Liver (tissue), 3 donors: ENCODE measurements at regions not wholly inside any gene's neighbourhood (a gene's known extent, or its start where the extent isn't known, plus 50 kb on each side); places are given as distances from the start of the nearest gene placed in this dataset.

ENCODE experiments used
- EGR1 ChIP-seq, 2 donors: IDR thresholded peaks; 2 replicates each; pipeline ENCODE4 v1.6.1; 2016 to 2018; ENCODE audit warnings: antibody characterized with exemption in 2 of 2, low read depth in 2 of 2
- SP1 ChIP-seq: IDR thresholded peaks from 2 replicates; pipeline ENCODE4 v1.6.1; 2018; ENCODE audit warnings: antibody characterized with exemption, mild to moderate bottlenecking
- TAF1 ChIP-seq: conservative IDR thresholded peaks from 2 replicates; pipeline ENCODE4 v1.6.1; 2016; ENCODE audit warnings: antibody characterized with exemption, mild to moderate bottlenecking
- TF ChIP-seq, protein P1 (sequence below): fragments of 150-350 bp; IDR thresholded peaks from 2 replicates; pipeline ENCODE4 v1.5.1; 2017; ENCODE audit warnings: improper control_type of control experiment, low read depth, low read length; ENCODE audit not compliant: missing input control
- TF ChIP-seq, protein P2 (sequence below): IDR thresholded peaks from 2 replicates; pipeline ENCODE4 v1.6.1; 2016; ENCODE audit warnings: antibody characterized with exemption
- TF ChIP-seq, protein P3 (sequence below): IDR thresholded peaks from 2 replicates; pipeline ENCODE4 v1.6.1; 2016; ENCODE audit warnings: antibody characterized with exemption, mild to moderate bottlenecking
- donor health status: healthy.
- donor health status: healthy.

DNA sequence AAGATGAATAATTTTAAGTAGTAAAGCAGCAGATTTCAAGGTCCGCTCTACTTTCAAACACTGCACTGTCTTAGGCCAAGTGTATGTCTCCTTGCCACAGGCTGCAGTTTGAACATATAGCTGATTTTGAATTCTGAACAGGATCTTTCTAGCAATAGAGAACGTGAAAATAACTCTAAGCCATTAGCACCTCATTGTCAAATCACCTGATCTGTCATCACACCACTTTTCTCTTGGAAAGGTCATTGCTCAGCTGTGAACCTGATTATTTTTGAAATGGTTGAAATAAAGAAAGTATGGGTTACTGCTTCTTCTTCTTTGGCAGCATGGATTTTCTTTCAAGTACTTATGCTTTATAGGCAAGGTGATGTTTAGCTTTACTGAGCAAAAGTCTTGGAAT lies 357.0 kb upstream of the RORB start:
- TF ChIP-seq, protein P1, sequence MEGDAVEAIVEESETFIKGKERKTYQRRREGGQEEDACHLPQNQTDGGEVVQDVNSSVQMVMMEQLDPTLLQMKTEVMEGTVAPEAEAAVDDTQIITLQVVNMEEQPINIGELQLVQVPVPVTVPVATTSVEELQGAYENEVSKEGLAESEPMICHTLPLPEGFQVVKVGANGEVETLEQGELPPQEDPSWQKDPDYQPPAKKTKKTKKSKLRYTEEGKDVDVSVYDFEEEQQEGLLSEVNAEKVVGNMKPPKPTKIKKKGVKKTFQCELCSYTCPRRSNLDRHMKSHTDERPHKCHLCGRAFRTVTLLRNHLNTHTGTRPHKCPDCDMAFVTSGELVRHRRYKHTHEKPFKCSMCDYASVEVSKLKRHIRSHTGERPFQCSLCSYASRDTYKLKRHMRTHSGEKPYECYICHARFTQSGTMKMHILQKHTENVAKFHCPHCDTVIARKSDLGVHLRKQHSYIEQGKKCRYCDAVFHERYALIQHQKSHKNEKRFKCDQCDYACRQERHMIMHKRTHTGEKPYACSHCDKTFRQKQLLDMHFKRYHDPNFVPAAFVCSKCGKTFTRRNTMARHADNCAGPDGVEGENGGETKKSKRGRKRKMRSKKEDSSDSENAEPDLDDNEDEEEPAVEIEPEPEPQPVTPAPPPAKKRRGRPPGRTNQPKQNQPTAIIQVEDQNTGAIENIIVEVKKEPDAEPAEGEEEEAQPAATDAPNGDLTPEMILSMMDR, result no peak
- no peak for TF ChIP-seq EGR1 (IDR thresholded peaks at IDR 0.05; ENCODE audit: low read depth in 2 of 2)
- TF ChIP-seq, protein P2, sequence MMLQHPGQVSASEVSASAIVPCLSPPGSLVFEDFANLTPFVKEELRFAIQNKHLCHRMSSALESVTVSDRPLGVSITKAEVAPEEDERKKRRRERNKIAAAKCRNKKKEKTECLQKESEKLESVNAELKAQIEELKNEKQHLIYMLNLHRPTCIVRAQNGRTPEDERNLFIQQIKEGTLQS, result no peak
- TF ChIP-seq, protein P3, sequence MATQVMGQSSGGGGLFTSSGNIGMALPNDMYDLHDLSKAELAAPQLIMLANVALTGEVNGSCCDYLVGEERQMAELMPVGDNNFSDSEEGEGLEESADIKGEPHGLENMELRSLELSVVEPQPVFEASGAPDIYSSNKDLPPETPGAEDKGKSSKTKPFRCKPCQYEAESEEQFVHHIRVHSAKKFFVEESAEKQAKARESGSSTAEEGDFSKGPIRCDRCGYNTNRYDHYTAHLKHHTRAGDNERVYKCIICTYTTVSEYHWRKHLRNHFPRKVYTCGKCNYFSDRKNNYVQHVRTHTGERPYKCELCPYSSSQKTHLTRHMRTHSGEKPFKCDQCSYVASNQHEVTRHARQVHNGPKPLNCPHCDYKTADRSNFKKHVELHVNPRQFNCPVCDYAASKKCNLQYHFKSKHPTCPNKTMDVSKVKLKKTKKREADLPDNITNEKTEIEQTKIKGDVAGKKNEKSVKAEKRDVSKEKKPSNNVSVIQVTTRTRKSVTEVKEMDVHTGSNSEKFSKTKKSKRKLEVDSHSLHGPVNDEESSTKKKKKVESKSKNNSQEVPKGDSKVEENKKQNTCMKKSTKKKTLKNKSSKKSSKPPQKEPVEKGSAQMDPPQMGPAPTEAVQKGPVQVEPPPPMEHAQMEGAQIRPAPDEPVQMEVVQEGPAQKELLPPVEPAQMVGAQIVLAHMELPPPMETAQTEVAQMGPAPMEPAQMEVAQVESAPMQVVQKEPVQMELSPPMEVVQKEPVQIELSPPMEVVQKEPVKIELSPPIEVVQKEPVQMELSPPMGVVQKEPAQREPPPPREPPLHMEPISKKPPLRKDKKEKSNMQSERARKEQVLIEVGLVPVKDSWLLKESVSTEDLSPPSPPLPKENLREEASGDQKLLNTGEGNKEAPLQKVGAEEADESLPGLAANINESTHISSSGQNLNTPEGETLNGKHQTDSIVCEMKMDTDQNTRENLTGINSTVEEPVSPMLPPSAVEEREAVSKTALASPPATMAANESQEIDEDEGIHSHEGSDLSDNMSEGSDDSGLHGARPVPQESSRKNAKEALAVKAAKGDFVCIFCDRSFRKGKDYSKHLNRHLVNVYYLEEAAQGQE, result no peak
- TF ChIP-seq SP1, result no peak
- no peak for TF ChIP-seq TAF1
